Spinal cord (tissue), 9 donors: ENCODE measurements at regions not wholly inside any gene's neighbourhood (a gene's known extent, or its start where the extent isn't known, plus 50 kb on each side); places are given as distances from the start of the nearest gene placed in this dataset.

ENCODE experiments used
- DNase-seq, 6 donors: peaks; one replicate each; pipeline versions ENCODE4 v3.0.0 to v3.0.0-alpha.2; 2013 to 2015; ENCODE audit warnings: low spot score in 6 of 6, low read depth in 4 of 6
- H3K27ac ChIP-seq: one replicate; pipeline ENCODE4 v1.5.1; 2013; ENCODE audit warnings: low read depth, low read length, control low read depth
- H3K27me3 ChIP-seq: one replicate; pipeline ENCODE4 v1.6.1; 2013; ENCODE audit warnings: low read length; ENCODE audit not compliant: control insufficient read depth, insufficient read depth
- H3K36me3 ChIP-seq: one replicate; pipeline ENCODE4 v1.6.1; 2013; ENCODE audit warnings: low read length; ENCODE audit not compliant: control insufficient read depth, insufficient read depth
- H3K4me1 ChIP-seq: one replicate; pipeline ENCODE4 v1.6.1; 2013; ENCODE audit warnings: low read length; ENCODE audit not compliant: control insufficient read depth, insufficient read depth
- H3K4me3 ChIP-seq: one replicate; pipeline ENCODE4 v1.5.1; 2013; ENCODE audit warnings: low read depth, low read length, control low read depth
- H3K9me3 ChIP-seq: one replicate; pipeline ENCODE4 v1.6.1; 2013; ENCODE audit warnings: low read length; ENCODE audit not compliant: control insufficient read depth, insufficient read depth
- whole genome bisulfite sequencing: methylation state at CpG from one replicate; pipeline ENCODE4 v1.1.5; 2013; ENCODE audit warnings: missing lambda C conversion rate; ENCODE audit not compliant: insufficient coverage; 5-methylcytosine and 5-hydroxymethylcytosine counted together
- donor health status: healthy.

DNA sequence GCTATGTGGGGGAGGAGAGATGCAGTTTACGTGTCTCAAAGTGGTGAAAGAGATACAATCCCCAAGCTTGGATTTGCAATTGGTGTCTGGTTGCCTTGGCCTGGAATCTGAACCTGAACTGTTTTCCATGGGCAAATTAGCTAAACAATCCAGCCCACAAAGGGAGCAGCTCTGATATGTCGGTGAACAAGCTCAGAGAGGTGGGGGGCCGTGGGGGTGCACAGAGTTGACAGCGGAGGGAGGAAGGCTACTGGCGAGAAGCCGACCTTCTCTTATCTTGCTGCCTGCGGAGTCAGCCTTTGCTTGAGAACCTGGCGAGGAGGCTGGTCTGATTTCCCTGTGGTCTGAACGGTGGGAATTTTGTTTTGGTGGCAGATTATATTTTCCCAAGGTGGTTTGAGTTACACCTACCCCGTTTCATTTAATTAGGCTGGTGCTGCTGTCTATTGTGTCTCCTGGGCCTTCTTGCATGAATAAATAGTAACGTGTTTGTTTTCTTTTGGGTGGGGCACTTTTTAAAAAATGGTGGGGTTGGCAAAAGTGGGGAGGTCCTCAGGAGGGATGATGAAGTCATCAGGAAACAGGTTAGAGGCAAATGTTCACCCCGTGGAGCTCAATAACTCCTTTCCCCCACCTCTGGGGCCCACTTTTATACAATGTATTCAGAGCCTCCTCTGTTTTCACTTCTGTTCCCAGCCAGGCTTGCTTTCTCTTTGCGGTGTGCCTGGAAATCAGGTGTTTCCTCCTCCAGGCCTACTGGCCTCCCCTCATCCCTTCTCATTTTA lies 80.9 kb upstream of the IGFBP5 start:
- Histone ChIP-seq H3K4me1 (peaks cover 5% of the 10 kb centered on the region), H3K27me3 (no peaks in the 10 kb centered on the region), H3K4me3 (no peak overlapping the region), H3K9me3 (no peaks in the 10 kb centered on the region), H3K36me3 (no peaks in the 10 kb centered on the region), H3K27ac (no peak overlapping the region)
- no peak for DNase-seq
- WGBS: 83% methylated on average over 12 of the region's 13 CpGs

DNA sequence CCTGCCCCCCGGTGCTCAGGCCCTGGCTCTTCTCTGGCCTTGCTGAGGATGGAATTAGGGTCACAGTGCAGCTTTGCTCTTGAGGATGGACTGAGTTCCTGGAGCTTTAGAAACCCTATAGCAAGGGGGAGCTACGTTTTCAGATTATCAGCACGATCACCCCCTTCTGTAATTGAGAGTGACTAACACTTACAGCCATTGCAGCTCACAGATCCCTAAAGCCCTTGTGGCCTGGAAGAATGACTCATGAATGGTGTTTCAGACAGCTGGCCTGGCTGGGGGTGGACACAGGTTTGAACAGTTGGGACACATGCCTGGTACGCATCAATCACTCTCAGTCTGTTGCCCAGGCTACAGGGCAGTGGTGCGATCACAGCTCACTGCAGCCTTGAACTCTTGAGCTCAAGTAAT lies 79.7 kb upstream of the IGFBP5 start:
- H3K4me1 ChIP-seq: peaks cover 5% of the 10 kb centered on the region
- WGBS: 80% methylated on average over 3 of the region's 5 CpGs
- no peak overlapping the region for H3K4me3 ChIP-seq
- no peak for DNase-seq
- no peaks in the 10 kb centered on the region for H3K36me3 ChIP-seq
- H3K9me3 ChIP-seq: no peaks in the 10 kb centered on the region
- no peak overlapping the region for H3K27ac ChIP-seq
- H3K27me3 ChIP-seq: no peaks in the 10 kb centered on the region

DNA sequence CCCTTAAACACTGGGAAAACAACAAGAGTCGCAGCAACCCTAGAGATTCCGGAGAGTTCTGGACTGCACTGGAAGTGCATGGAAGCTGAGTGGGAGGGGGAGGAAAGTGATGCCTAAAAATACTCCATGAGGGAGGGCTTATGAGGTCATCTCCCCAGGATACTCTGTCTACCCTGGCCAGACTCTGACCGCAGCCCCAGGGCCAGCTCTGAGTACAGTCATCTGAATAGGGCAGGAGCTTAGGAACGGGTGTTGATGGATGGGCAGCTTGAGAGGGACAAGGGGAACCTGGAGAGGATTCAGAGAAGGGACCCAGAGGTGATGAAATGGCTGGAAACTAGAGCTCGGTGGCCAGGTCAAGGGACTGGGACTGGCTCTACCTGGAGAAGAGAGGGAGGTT lies 79.3 kb upstream of the IGFBP5 start:
- Histone ChIP-seq H3K4me1 (peaks cover 5% of the 10 kb centered on the region), H3K9me3 (no peaks in the 10 kb centered on the region), H3K27me3 (no peaks in the 10 kb centered on the region), H3K4me3 (no peak overlapping the region), H3K27ac (no peak overlapping the region), H3K36me3 (no peaks in the 10 kb centered on the region)
- 93% methylated on average over 5 of the region's 5 CpGs for WGBS
- no peak for DNase-seq

DNA sequence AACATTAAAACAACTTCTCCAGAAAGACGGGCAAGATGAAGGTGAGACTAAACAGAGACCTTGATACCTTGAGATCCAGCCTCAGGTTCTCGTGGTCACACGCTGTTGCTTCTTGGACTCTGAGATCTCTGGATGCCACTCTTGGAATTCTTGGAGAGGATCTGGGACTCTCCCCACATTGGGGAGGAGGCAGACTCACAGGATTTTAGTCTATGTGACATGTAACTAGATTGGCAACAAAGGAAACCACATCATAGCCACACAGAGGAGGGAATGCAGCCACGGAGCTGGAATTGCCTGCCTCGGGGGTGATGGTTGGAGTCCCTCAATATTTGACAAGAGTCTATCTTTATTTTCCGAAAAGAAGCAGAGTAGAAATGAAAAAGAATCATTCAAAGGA lies 78.8 kb upstream of the IGFBP5 start:
- no peaks in the 10 kb centered on the region for H3K9me3 ChIP-seq
- DNase-seq: no peak
- H3K27ac ChIP-seq: no peak overlapping the region
- no peak overlapping the region for H3K4me3 ChIP-seq
- H3K27me3 ChIP-seq: no peaks in the 10 kb centered on the region
- no peaks in the 10 kb centered on the region for H3K36me3 ChIP-seq
- peaks cover 5% of the 10 kb centered on the region for H3K4me1 ChIP-seq
- WGBS: 100% methylated on average over 4 of the region's 6 CpGs

DNA sequence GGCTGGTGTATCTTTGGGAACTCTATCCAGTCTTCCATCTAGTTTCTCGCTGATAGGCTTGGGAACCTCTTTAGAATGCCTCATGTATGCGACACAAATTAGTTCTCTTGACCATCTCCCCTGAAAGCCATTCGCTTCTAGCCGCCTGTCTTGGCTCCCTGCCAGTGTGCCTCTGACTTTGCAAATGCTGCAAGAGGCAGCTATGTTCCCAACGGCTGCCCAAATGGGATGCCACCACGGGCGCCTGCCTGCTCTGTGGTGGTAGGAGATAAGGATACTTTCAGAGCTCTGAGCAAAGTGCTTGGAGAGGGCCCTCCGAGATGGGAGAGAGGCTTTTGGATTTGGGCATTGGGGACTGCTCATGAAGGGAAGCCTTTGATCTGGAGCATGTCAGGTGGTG lies 77.7 kb upstream of the IGFBP5 start:
- WGBS: 27% methylated on average over 8 of the region's 8 CpGs
- peak in 1 of 6 donors; percentile 66 for DNase-seq
- no peaks in the 10 kb centered on the region for H3K9me3 ChIP-seq
- peaks cover 5% of the 10 kb centered on the region for H3K4me1 ChIP-seq
- no peaks in the 10 kb centered on the region for H3K27me3 ChIP-seq
- no peak overlapping the region for H3K27ac ChIP-seq
- H3K36me3 ChIP-seq: no peaks in the 10 kb centered on the region
- H3K4me3 ChIP-seq: no peak overlapping the region

DNA sequence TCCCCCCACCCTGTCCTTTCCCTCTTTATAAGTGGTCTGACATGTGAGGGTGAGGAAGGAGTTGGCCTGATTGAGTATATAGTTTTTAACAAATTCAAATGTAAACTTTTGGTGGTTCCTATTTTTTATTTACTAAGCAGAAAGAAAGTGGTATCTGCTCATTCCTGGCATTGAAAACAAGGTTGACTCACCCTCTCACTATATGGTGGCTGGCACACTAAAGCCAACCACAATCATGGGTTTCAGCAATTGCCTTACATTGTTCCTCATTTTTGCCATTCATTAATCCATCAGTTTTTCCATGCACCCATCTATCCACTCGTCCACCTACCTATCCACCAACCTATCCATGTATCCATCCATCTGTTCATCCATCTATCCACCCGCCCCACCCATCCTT lies 75.4 kb upstream of the IGFBP5 start:
- H3K9me3 ChIP-seq: no peaks in the 10 kb centered on the region
- no peaks in the 10 kb centered on the region for H3K27me3 ChIP-seq
- WGBS: 92% methylated on average over 1 of the region's 2 CpGs
- H3K4me3 ChIP-seq: no peak overlapping the region
- DNase-seq: no peak
- peaks cover 9% of the 10 kb centered on the region for H3K4me1 ChIP-seq
- no peak overlapping the region for H3K27ac ChIP-seq
- no peaks in the 10 kb centered on the region for H3K36me3 ChIP-seq

DNA sequence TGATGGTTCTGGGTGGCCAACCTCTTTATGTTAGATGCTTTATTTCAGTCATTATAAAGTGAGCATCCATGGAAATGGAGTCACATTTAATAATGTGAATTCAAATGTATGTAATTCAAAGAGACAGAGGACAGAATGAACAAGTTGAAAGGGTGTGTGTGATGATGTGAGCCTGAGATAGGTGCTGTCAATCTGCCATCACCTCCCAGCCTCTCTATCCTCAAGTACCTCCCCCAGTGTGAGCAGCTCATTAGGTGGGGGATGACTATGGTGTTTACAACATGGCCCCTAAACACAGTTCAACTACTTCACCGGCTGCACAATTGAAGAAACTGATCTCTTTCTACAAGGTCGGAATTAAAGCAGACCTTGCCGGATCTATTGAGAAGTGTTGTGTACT lies 74.7 kb upstream of the IGFBP5 start:
- DNase-seq: no peak
- H3K9me3 ChIP-seq: no peaks in the 10 kb centered on the region
- H3K4me1 ChIP-seq: peaks cover 11% of the 10 kb centered on the region
- WGBS: no CpG with 5 or more reads among the region's 3 CpGs
- H3K4me3 ChIP-seq: no peak overlapping the region
- H3K36me3 ChIP-seq: no peaks in the 10 kb centered on the region
- H3K27ac ChIP-seq: no peak overlapping the region
- H3K27me3 ChIP-seq: no peaks in the 10 kb centered on the region

DNA sequence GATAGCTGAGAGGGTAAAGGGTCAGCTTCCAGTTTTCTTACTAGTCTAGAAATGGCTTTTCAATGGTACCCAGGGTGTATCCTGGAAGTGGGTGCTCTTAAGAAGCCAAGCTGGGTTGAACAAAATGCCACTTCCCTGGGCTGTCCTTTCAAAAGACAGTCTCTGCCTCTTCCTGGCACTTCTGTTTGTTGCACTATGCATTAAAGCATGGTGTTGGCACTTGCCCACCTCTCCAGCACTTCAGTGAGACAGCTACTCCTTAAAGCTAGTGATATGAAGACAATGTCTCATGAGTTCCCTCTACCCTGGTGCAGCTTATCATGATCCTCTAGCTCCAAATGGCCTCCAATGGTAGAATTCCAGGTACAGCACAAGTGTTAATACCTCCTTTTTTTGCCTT lies 74.3 kb upstream of the IGFBP5 start:
- H3K36me3 ChIP-seq: no peaks in the 10 kb centered on the region
- peaks cover 11% of the 10 kb centered on the region for H3K4me1 ChIP-seq
- no peak overlapping the region for H3K4me3 ChIP-seq
- H3K27ac ChIP-seq: no peak overlapping the region
- no peaks in the 10 kb centered on the region for H3K9me3 ChIP-seq
- no peaks in the 10 kb centered on the region for H3K27me3 ChIP-seq
- no peak for DNase-seq

DNA sequence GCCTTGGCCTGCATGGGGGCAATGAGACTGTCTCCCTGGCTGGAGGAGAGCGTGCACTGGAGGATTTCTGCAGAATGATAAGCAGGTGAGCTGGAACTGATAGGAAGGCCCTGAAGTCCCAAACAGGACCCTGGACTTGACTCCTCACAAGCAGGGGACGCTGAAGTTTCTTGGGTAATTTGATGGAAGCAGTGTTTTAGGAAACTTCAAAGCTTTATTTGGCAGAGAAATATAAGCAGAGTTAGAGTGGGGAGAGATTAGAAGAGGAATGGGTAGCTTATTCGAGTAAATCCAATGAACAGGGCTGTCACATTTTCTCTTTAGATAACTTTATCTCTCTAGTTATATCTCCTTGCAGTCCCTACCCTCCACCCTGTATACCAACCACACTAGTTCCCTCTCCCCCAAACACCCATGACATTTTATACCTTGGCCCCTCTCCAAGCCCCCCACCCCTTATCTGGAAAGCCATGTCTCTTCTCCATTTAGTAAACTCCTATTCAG lies 73.6 kb upstream of the IGFBP5 start:
- 88% methylated on average over 2 of the region's 3 CpGs for WGBS
- Histone ChIP-seq H3K4me3 (no peak overlapping the region), H3K36me3 (no peaks in the 10 kb centered on the region), H3K27ac (no peak overlapping the region), H3K9me3 (no peaks in the 10 kb centered on the region), H3K27me3 (no peaks in the 10 kb centered on the region), H3K4me1 (peaks cover 11% of the 10 kb centered on the region)
- DNase-seq: no peak

DNA sequence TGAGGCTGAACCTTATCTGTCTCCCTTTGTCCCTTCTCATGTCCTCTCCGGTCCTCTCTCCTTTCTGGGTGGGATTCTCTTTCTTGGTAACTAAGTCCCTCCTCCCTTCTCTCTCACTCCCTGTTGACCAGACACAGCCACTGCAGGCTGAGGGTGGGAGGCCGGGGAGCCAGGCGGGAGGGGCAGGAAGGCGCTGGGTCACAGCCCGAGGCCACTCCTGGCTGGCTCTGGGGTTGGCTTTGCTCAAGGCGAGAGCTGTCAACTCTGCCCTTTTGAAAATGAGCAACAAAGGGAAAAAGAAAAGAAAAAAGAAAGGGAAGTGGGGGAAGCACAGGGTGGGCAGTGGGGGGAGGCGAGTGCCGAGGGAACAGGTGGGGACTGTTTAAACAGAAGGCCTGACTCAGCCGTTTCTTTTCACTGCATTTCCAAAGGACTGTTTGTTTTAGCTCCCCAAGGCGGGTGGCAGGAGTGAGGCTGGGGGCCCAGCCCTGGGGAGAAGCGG lies 70.5 kb upstream of the IGFBP5 start:
- H3K27ac ChIP-seq: no peak overlapping the region
- H3K9me3 ChIP-seq: no peaks in the 10 kb centered on the region
- DNase-seq: peak in 2 of 6 donors; percentile 33 to 43
- 16% methylated on average over 8 of the region's 11 CpGs for WGBS
- H3K27me3 ChIP-seq: no peaks in the 10 kb centered on the region
- no peaks in the 10 kb centered on the region for H3K36me3 ChIP-seq
- no peak overlapping the region for H3K4me3 ChIP-seq
- H3K4me1 ChIP-seq: peaks cover 7% of the 10 kb centered on the region
